Activated T-cell treated with anti-CD3 and anti-CD28 coated beads, Interleukin-2, amount 50 U/mL, for 48 hours (primary cell): ENCODE measurements at regions not wholly inside any gene's neighbourhood (a gene's known extent, or its start where the extent isn't known, plus 50 kb on each side); places are given as distances from the start of the nearest gene placed in this dataset.

Experiments used
- DNase-seq, 2 experiments: peaks; one replicate each; pipeline ENCODE4 v3.0.0-alpha.2; 2020

DNA sequence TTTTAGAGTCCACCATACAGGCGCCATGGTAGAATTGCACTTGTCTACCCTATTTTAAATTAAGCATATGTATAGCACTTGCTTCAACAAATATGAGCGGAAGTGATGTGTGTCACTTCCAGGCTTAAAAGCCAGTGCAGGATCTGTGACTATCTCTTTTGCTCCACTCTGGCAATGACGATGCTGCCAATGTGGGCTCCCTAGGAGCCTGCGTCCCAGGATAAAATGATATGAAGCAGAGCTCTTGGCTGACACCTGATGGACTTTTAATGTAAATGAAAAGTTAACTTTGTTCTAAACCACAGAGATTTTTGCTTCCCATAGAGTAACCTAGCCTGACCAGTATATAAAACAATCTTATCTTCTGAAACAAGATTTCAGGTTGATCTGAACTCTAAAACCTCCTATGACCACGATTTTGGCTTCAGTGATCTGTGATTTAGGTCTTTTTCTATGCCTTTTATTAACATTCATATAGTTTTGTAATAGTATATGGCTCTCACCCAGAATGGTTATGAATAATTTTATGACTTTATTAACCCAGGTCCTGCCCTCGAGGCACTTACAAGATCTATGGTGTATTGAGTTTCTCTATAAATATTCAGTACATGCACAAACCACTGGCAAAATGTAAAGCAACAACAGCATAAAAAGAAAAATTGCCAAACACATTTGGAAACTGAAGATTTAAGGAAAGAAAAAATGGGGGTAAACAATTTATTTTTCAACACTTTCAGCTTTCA lies 422.5 kb upstream of the PIK3C3 start:
- DNase-seq, result no peak

DNA sequence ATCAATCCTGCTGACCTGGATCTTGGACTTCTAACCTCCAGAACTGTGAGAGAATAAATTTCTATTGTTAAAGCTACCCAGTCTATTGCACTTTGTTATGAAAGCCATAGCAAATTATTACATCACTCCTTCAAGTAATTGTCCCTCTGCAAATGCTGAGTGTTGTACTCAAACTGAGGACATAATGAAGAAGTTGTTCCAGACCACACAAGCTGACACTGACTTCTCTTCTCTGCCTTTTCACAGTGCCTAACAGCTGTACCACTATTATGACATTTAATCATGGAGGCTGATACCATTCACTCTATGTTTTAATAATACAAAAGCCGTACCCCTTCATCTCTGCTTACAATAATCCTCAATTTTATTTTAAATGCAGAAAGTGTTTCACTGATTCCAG lies 424.1 kb upstream of the PIK3C3 start:
- DNase-seq, result no peak

GRCh38 chr18:41529093-41529492 lies 425.9 kb upstream of the PIK3C3 start:
- no peak for DNase-seq

- DNase-seq, result no peak
These were observed 429.0 kb upstream of the PIK3C3 start for GRCh38 chr18:41526054-41526453.

DNA sequence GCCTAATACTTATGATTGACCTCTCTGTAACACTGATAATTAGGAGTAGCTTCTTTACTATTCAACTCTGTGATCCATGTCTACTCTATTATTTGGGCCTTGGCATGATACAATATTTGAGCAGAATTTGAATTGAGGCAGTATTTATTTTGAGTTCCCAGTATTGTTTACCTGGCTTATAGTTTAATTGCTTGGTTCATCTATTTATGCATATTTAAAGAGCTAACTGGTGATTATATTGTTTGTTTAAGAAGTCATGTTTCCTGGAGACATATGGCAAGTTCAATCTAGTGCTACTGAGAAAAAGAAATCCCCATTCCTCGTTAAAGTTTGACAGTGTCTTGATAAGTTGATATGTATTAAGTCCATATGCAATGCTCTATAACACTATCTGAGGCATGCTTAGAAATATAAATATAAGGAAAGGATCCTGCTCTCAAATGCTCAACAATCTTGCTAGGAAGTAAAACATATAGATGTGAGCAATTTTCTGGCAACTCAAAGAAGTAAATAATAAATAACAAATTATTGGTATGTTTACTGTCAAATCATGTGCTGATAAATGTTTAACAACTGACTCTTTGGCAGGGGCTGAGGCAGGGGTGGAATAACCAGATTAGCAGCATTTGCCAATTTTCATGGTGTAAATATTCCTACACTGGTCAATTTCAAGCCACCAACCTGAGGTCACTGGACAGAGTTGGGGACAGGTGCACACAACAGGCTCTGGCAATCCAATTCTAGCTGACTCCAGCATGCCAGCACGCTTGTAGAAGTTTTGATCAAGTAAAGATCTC lies 430.2 kb upstream of the PIK3C3 start:
- DNase-seq, result no peak

DNA sequence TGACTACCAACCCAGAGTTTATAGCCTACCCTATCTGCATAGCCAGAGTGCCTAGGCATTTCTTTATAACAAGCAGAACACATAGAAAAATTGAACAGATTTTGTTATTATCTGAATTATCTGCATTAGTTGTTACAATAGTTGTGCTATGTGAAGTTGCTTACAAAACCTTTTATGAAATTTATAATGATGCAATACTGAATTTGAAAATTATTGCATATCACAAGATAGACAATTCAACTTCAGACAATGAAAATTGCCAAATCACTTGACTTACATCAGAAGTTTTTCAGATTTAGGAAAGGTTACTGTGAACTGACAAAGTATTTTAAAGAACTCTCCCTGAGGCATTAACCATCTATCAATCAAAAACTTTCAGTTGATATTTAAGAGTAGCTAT lies 437.9 kb upstream of the PIK3C3 start:
- no peak for DNase-seq

DNA sequence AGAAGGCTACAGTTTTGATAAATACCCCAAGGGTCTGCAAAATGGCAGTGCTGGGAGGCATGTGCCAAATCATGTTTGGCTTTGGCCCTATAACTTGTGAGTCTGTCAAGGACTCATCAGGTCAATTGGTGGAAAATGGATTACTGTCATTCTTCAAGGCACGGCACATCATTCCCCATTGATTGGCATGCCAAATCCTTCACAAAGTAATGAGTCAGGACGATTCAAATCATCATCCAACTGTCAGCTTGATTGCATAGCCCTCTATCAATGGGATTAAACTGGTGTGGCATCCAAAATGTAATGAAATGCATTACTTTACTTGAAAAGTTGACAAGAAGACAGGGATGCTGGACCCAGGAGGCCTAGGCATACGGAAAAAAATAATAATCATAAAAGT lies 441.6 kb upstream of the PIK3C3 start:
- no peak for DNase-seq

- no peak for DNase-seq
These were observed 450.7 kb upstream of the PIK3C3 start for GRCh38 chr18:41504316-41504715.

- DNase-seq, result no peak
These were observed 453.2 kb upstream of the PIK3C3 start for GRCh38 chr18:41501848-41502247.

DNA sequence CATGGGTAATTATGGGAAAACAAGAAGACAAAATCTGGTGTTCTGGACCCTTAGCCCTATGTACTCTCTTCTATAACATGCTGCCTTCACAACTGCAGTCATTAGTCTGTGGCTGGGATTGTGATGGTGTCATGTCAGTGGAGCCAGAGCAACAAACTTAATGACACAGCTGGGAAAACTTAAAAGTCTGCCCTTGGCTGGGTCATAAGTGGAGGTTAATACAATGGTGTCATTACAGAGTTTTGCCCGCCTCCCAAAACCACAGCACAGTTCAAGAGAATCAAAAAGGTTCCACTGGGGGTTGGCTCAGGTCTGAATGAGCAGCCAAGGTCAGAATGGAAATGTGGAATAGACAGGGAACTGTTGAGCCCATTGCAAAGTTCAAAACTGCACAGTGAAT lies 455.7 kb upstream of the PIK3C3 start:
- DNase-seq, result no peak

DNA sequence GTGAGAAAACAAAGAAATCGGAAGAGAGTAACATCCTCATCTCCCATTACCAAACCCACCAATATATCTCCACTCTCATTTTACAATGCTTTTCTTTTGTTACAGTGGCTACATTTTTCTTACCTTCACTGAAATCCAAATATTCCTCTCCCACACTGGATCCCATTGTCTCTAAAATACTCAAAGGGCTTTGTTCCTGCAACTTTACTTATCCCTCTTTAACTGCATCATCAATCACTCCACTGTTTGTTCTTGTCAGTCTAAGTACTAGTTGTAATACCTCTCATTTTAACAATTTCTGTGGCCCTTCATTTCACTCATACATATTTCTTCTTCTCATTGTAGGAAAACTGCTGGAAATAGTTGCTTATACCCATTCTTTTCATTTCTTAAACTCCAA lies 464.2 kb upstream of the PIK3C3 start:
- DNase-seq, result no peak

GRCh38 chr18:41486575-41486974 lies 468.5 kb upstream of the PIK3C3 start:
- no peak for DNase-seq

GRCh38 chr18:41484069-41484468 lies 471.0 kb upstream of the PIK3C3 start:
- no peak for DNase-seq

GRCh38 chr18:41482501-41482900 lies 472.5 kb upstream of the PIK3C3 start:
- no peak for DNase-seq

DNA sequence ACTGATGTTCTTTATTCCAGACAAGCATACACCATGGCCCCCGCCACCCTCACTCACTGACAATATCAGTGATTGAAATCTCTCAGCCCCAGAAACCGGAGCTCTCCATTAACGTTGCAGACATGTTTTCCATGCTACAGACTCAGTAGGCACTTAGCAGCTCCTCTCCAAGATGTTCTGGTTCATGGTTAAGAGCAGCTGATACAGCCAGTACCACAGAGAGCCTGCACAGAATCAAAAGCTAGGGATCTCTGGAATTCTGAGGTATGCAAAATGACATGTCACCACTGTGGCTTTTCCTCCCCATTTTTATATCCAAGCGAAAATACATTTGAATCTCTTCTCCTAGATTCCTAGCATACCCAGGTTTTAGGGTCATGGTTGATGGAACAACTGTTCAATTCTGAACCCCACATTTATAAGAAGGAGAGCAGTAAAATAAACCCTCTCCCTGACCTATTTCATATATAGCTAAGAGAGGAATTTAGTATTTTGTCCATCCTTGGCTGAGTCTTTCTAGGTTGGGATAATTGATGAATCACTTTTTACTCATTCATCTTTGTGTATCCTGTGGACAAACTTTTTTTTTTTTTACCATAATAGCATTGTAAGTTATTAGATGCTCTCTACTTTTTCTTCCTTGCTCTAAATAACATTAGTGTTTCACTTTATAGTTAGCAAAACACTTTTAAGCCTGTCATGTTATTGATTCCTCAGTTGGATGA lies 488.4 kb upstream of the PIK3C3 start:
- DNase-seq, result no peak

GRCh38 chr18:41465386-41465785 lies 489.6 kb upstream of the PIK3C3 start:
- no peak for DNase-seq

DNA sequence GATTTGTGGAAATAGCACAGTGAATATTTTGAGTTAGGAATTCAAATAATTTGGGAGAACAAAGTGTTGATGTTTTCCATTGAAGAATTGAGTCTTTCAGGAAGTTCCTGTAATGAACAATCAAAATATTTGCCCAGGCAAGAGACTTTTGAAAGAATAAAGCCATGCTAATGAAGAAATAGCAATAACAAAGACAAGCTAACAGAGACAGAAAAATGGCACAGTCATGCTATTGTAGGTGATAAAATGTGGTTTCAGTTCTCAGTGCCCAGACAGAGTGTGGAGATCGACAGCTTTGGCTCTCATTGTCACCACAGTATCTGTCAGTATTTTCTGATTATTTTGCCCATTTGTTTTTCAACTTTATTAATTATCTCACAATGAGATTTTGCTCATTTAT lies 490.8 kb upstream of the PIK3C3 start:
- no peak for DNase-seq

DNA sequence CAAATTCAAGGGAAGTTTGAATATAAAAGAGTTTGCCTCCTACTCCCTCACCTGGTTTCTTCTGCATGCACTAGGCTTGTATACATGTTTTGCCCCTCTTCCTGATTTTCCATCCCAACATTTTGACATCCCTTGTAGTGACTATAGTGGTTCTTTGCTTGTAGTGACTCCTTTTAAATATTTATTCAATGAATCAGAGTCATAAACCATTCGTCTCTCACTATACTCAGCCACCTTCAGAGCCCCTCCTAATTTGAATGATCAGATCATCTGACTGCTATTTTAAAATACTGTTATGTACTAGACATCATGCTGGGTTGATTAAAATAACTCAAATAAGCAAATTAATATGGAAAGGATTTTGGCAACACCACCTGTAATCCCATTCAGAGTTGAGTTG lies 492.1 kb upstream of the PIK3C3 start:
- no peak for DNase-seq

- no peak for DNase-seq
These were observed 493.9 kb upstream of the PIK3C3 start for GRCh38 chr18:41461114-41461513.

GRCh38 chr18:41459656-41460055 lies 495.4 kb upstream of the PIK3C3 start:
- DNase-seq, result no peak

DNA sequence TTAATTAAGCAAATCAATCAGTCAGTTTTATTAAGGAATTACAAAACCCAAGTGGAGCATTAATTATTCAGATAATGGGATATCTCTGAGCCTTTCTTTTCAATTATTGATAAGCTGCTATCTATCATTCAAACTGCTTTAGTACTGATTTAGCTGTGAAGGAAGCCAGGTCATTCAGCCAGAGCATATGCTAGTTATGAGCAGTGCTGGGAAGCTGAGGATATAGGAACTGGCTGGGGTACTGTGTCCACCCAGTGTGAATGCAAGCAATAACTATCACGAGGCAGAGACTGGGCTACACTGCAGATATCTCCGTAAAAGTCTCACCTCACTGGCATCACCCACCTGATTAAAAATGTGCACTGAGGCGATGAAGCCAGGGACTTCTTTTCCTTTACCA lies 496.7 kb upstream of the PIK3C3 start:
- no peak for DNase-seq

DNA sequence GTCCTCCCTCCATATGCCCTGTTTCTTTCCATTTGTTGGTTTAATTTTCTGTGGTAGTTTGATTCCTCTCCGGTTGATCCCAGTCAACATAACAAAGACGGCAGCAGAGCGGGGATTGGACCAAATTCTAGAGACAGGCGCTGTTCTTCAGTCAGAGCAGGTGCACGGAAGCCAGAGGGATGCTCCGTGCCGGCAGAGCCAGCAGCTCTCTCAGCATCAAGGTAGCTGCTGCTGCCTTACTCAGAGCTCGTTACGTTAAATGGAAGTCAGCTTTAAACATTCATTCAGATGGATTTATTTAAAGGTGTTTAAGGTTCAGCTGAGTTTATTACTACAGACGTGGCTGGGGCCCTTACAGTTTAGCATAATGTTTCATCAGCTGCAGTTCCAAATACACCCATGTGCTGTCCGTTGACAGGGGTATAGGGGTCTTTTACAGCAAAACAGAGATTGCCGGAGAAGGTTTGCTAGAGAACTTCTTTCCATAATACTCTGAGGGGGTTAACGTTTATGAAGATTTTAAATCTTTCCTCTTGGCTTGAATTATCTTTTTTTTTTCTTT lies 497.2 kb upstream of the PIK3C3 start:
- no peak for DNase-seq

DNA sequence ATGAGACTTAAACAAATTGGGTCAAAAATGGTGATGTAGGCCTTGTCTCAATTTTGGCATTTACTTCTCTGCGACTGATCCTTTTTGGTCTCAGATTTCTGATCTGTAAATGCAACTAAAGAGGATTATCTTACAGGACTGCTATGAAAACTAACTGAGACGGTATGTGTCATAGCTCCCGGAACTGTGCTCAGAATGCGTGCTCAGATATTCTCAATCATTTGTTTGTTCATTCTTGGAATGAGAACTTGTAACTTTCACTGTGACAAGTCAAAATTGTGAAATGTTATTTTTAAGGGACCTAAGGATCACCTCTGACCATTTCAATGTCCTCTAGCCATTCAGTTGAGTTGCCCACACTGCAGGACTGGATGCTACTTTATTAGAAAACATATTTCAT lies 498.2 kb upstream of the PIK3C3 start:
- DNase-seq, result no peak

GRCh38 chr18:41449612-41450011 lies 505.4 kb upstream of the PIK3C3 start:
- DNase-seq, result no peak
